HG02623 (cell line): ENCODE measurements at regions not wholly inside any gene's neighbourhood (a gene's known extent, or its start where the extent isn't known, plus 50 kb on each side); places are given as distances from the start of the nearest gene placed in this dataset.

Source experiments
- ATAC-seq: cut with Tn5 transposase; IDR thresholded peaks from one replicate; pipeline ENCODE4 v1.9.1; 2021; ENCODE audit warnings: moderate library complexity; ENCODE audit not compliant: unreplicated experiment

DNA sequence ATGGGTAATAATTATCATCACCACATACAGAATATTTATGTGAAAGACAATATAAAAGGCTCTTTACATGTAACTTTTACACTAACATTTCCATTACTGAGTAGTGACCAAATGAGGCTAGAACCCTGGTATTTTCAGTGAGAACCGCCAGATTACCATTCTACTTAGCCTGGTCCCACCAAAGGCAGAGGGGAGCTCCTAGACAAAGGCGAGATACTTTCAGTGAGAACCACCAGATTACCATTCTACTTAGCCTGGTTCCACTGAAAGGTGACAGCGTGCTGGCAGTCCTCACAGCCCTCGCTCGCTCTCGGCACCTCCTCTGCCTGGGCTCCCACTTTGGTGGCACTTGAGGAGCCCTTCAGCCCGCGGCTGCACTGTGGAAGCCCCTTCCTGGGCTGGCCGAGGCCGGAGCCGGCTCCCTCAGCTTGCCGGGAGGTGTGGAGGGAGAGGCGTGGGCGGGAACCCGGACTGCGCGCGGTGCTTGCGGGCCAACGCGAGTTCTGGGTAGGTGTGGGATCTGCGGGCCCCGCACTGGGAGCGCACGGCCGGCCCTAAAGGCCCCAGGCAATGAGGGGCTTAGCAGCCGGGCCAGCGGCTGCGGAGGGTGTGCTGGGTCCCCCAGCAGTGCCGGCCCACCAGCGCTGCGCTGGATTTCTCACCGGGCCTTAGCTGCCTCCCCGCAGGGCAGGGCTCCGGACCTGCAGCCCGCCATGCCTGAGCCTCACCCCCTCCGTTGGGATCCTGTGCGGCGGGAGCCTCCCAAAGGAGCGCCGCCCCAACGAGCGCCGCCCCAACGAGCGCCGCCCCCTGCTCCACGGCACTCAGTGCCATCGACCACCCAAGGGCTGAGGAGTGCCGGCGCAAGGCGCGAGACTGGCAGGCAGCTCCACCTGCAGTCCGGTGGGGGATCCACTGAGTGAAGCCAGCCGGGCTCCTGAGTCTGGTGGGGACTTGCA is 1276.1 kb downstream of the PCDH7 start:
- no peak for ATAC-seq

DNA sequence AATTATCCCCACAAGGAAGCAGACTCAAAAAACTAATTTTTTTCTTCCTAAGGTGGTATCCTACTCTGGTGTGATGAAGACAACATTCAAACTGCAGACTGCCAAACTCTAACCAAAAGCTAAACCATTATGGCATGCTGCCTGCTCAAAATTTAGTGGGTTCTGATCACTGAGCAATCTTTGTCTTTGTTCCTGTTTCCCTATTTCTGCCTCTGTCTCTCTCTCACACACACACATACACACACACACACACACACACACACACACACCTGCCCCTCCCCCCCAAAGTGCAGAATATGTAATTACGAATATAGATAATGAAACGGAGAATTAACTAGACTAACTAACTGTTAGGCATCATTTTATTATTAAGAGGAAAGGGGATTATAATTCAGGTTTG is 1278.6 kb downstream of the PCDH7 start:
- no peak for ATAC-seq

DNA sequence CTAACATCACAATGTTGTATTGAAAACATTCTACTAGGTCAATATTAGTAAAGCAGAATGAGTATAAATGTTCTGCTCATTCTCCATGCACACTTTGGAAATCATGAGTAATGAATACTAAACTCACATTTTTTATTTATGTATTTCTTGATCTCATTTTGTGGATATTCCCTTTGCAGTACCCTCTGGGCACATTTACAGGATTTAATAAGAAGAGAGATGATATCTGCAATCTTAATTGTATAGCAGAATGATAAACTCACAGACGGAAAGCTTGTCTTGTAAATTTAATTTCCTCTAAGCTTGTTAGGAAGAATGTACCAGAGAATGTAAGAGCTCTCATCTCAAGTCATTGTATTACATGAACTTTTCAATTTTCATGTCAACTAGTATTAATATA is 1279.7 kb downstream of the PCDH7 start:
- ATAC-seq = no peak

DNA sequence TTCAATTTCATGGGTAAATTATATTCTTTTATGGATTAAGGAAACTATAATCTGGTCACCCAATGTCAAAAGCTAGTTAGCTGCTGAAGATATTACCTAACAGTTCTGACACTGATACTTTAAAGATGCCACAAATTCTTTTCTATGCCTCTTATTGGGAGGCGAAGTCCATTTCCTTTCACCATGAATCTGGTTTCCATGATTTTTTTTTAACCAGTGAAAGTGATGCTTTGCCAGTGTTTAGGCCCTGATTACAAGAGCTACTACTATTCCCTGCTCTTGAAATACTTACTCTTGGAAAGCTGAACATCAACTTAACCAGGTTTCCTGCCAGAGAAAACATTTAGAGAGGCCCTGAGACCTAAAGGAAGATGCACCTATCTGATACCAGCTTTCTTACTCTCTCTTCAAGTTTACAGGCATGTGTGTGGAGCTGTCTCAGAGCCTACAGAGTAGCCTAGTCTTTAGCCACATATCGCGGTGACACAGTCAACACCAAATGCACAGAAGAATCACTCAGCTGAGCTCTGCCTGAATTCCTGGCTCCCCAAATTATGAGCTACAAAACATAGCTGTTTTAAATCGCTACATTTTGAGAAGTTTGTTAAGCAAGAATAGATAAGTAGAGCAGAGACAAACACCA is 1280.8 kb downstream of the PCDH7 start:
- no peak for ATAC-seq

DNA sequence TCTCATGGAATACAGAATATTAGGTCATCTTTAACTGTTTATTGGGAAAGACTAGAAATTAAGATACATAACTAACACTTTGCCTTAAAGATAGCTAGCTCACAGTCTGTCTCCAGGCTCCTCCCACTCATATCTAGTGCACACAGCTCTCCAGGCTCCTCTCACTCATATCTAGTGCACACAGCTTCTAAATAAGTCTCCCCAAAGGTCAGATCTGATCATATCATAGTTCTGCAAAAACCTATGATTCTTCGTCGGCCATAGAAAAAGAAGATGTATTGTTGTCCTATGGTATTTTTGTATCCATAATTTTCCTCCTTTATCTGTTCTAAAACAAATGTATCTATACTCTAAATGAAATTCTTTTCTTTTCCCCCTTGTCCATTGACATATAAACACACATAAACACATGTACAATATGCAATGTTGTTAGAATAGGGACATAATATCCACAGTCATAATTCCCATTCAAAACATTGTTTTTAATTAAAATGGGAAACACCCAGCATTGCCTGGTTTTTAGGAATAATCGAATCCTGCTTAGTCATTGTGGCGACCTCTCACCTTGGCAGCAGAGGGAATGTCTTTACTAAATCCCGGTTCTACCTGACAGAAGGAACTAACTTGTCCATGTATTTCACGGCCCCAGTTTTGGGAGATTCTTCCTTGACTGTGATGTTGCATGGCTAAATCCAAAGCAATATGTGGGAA is 1282.0 kb downstream of the PCDH7 start:
- ATAC-seq = no peak

DNA sequence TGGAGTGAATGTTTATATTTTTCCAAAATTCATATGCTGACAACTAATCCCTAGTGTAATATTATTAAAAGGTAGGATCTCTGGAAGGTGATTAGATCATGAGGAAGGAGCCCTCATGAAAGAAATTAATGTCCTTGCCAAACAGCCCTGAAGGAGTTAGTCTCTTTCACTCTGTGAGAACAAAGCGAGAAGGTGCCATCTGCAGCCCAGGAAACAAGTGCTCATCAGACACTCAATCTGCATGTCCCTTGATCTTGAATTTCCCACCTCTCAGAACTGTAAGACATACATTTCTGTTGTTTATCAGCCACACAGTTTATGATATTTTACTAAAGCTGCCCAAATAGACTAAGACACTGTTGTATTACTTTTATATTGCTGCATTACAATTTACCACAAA is 1283.4 kb downstream of the PCDH7 start:
- no peak for ATAC-seq

DNA sequence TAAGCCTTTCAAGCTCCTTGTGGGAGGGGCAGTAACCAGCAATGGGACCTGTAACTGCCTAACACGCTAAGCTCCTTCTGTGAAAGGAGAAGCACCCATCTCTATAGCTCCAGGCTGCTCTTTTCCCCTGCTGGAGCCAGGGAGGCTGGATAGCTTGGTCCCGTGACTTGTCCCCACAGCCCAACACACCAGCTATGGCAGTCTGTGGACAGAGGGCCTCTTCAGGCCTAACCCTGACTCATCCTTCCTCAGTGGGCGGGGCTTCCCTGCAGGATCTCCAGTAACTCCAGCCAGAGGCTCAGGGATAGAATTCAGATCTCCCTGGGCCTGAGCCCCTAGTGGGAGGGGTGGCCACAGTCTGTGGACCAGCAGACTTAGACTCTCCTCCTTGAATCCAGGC is 1290.1 kb downstream of the PCDH7 start:
- no peak for ATAC-seq

DNA sequence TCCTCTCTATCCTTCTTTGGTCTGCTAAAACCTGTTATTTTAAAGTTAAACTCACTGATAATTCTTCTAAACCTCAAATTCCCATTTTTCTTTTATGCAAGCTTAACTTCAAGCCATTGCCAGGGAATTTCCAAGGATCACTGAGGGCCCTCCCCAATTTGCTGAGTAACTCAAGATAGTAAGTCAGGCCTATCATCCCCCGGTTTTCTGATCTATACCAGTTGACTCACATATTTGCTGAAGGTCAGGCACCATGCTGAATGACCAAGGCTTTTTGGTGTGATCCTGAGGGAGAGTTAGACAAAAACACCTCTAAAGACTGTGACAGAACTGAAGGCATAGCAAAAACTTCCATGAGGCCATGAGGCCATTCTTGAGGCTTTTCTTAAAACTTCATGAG is 1301.9 kb downstream of the PCDH7 start:
- ATAC-seq = no peak

DNA sequence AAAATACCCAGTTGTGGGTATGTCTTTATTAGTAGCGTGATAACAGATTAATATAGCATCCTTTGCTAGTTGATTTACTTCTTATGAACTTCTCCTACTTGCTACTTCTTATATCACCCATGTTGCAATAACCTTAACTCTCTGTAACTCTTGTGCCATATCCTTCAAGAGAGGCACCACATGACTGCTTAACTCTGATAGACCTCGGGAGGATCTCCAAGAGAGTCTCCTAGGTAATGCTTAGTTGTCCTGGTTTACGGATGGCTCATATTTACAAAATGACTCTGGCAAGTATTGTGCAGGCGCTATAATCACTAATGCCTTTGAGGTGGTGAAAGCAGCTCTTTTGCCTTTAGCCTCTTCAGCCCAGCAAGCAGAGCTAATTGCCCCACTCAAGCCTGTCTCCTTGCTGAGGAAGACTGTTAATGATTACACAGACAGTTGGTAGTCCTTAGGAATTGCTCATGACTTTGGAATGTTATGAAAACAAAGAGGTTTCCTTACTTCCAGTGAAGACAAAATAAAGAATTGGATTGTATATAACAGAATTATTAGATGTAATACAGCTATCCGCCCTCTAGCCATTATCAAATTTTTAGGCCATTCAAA is 1305.8 kb downstream of the PCDH7 start:
- no peak for ATAC-seq

DNA sequence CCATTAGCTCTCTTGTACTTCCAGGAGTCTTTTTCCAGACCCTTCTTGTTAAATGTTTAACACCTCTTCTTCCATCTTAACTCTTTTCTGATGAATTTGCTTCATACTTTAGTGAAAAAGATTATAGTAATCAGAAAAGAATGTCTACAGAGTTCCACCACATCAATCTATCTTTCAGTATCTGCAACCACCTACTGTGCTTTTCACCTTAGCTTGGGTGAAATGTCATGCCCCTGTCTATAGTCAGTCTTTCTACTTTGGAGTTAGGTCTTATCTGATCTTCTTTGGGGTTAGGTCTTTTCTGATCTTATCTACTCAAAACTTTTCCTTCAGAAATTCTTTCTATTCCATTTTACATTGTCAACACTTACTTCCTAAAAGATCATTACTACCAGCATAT is 1310.2 kb downstream of the PCDH7 start:
- ATAC-seq = no peak

DNA sequence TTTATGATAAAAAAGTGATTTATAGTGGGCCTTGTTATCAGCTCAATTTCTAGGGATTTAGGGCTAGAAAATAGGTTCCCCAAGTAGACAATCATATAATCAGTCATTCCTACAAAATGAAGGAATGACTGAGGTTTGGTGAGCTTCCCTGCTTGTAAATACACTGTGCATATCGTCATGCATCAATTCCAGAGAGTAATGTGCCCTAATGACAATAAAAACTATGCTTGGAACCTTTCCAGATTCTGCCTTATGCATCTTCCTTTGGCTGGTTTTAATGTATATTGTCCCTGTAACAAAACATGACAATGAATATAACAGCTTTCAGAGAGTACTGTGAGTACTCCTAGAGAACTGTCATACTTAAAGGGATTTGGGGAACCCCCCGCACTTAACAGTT is 1310.9 kb downstream of the PCDH7 start:
- ATAC-seq = no peak

DNA sequence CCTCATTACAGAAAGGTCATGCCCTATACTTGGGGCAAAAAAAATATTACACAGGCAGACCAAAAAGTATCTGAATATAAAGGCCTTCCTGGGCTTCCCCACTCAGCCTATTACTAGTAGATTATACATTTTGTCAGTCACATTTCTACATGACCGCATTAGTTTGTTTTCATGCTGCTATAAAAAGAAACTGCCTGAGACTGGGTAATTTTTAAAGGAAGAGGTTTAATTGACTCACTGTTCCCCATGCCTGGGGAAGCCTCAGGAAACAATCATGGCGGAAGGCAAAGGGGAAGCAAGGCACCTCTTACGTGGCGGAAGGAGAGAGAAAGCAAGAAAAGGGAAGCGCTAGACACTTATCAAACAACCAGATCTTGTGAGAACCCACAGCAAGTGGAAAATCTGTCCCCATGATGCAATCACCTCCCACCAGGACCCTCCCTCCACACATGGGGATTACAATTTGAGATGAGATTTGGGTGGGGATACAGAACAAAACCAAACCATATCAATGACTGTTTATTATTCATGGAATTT is 1312.0 kb downstream of the PCDH7 start:
- ATAC-seq = no peak

DNA sequence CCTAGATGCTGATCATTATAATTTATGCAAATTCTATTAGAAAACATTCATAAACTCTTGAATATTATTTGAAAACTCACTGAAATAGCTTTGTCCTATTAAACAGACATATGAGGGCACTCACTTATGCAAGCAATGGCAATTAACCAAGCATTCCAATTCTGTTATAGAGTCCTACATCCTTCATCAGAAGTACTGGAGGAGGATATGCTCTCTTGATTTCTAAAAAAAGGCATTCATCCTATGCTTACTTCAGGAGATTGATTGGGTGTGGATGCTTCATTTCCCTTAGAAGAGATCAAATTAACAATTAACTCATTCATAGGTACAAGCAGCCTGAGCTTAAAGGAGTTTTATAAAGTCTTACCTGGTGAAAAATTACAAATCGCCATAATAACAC is 1317.2 kb downstream of the PCDH7 start:
- ATAC-seq = no peak

DNA sequence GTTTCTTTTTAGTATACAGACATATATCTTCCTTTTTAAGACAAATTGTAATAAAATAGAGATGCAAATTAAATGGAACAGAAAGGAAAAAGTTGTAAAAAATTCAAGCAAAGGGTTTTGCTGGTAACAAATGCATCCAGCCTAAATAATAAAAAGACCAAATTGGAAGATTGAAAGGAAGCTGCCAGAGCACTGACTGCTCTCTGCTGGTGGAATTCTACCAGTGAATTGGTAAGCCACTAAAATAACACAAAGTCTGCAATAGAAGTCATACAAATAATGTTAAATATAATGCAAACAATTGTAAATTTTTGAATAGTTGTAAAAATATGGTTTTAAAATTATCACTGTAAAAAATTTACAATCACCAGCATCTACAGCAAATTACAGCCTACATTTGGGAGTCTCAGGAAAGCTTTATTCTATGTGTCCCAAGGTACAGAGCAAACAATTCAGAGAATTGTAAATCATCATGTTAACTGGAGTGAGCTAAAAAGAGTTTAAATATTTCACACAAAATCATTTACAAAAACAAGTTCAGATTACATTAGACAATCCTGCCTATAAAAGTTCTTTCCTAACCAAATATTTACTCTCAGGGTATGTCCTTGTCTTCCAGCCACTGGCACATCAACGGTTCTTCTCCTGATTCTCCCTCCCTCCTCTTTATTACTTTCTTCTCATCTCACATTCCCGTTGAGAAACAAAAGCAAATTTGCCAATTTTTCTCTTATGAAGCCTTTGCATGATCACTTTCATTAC is 1322.5 kb downstream of the PCDH7 start:
- ATAC-seq = no peak

DNA sequence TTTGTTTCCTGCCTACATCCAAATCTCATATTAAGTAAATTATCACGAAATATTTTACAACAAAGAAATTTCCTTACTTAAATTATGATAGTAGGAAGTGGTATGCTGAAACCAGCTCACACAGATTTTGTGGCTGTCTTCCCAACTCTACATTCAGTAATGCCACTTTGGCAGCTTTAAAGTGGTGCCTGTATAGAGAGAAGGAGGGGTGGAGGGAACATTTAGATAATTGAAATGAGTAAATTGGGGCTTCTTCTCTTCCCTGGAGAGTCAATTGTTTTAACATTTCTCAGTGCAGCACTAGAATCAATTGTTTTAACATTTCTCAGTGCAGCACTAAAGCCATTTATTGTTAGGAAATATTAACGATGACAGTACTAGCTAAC is 1323.1 kb downstream of the PCDH7 start:
- ATAC-seq = no peak

DNA sequence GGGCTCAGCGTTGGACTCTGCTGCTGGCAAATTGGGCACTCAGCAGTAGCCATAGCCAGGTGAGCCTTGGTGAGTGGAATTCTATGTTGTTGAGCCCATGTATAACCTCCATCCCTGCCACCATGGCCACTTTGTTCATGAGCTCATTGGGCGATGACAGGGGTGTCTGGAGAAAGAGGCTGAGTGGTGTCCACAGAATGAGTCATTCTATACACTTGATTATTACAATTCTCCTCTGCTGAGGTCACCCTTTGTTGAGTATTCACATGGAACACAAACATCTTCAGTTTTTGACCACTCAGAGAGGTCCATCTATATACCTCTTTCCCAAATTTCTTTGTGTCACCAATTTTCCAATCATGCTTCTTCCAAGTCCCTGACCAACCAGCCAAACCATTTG is 1341.7 kb downstream of the PCDH7 start:
- no peak for ATAC-seq

DNA sequence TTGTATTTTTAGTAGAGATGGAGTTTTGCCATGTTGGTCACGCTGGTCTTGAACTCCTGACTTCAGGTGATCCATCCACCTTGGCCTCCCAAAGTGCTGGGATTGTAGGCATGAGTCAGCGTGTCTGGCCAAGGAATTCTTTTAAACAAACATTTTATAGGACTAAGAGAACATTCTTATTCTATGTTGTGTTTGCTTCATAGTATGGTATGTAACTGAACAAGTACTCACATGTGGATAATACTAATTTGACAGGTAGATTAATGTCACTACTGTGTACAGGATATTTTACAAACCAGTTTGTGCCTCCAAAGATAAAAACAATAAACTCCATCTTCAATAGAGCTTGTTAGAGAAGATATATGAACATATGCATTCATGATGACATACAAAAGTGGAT is 1353.4 kb downstream of the PCDH7 start:
- ATAC-seq = no peak

DNA sequence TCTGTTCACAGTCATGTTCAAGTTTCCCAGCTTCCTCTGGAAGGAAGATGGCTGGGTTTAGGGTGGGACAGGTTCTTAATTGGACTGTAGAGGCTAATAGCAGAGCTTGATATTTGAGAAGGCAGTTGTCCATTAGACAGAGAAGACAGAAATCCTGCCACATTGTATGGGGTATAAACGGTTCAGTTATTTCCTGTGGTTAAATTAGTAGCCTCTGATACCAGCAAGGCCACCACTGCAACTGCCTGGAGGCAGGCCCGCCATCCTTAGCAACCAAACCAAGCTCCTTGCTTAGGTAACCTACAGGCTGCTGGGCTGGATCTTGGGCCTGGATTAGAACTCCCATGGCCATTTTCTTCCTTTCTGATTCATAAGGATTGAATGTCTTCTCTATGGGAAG is 1367.0 kb downstream of the PCDH7 start:
- ATAC-seq = no peak

DNA sequence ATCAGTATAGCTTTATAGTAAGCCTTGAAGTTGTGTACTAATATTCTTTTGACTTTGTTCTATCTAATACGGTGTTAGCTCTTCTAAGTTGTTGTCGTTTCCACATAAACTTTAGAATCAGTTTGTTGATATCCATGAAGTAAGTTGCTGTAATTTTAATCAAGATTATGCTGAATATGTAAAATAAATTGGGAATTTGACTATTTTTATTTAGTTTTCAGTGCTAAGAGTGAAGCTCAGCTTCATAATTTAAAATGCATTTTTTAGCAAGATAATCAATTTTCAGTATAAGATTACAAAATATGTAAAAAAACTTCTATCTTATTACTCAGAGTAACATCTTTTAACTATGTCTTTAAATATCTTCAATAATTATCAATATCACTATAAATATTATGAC is 1374.8 kb downstream of the PCDH7 start:
- no peak for ATAC-seq

DNA sequence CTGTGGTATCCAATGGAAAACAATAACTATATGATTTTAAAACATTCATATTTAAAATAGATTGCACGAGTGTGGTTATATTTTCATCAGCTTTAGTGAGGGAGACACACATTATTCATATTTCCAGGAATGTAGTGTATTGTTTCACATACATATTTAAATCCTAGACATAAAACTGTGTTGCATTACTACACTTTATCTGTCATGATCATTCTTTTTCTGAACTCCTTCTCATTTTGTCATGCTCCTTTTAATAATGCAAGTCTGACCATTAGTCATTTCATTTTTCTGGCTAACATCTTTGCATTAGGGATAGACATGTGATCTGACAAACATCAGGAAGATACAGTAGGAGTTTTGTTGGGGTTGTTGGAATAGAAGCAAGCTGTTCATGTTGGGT is 1382.7 kb downstream of the PCDH7 start:
- ATAC-seq = no peak
